ENCODE measurements at regions not wholly inside any gene's neighbourhood (a gene's known extent, or its start where the extent isn't known, plus 50 kb on each side); places are given as distances from the start of the nearest gene placed in this dataset.

DNA sequence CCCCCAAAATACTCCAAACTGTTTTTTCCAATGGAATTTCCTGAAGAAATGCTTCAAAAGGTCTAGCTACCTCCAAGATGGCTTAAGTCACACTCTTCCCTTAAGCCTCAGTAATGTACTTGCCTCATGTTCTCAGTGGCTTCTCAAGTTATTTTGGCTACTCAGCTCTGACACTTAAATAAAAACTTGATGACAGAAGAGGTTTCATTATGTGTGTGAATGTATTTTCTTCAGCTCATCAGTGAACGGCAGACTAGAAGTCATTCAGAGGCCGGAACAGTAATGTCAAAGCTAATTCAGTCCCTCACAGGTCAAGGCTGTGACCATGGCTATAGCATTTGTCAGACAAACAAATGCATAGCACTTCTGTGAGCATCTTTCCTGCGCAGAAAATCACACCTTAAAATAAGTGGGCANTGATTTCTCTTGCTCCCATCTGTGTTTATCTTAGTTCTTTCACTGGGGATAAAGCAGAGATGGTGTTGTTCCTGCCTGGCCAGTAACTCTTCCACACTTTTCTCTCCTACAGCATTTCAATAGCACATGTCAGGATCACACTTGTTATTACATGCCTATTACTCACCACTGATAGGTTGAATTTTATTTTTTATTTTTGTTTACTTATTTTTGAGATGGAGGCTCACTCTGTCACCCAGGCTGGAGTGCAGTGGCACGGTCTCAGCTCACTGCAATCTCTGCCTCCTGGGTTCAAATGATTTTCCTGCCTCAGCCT lies 68.5 kb upstream of the PLCL2 start:
- Histone ChIP-seq H3K27me3 (ENCODE audit: low read depth) (no peaks in the 10 kb centered on the region), H3K27ac (no peak overlapping the region), H3K36me3 (no peaks in the 10 kb centered on the region), H3K4me3 (no peak overlapping the region), H3K9me3 (no peaks in the 10 kb centered on the region), H3K4me1 (no peaks in the 10 kb centered on the region)
- TF ChIP-seq, protein P1, sequence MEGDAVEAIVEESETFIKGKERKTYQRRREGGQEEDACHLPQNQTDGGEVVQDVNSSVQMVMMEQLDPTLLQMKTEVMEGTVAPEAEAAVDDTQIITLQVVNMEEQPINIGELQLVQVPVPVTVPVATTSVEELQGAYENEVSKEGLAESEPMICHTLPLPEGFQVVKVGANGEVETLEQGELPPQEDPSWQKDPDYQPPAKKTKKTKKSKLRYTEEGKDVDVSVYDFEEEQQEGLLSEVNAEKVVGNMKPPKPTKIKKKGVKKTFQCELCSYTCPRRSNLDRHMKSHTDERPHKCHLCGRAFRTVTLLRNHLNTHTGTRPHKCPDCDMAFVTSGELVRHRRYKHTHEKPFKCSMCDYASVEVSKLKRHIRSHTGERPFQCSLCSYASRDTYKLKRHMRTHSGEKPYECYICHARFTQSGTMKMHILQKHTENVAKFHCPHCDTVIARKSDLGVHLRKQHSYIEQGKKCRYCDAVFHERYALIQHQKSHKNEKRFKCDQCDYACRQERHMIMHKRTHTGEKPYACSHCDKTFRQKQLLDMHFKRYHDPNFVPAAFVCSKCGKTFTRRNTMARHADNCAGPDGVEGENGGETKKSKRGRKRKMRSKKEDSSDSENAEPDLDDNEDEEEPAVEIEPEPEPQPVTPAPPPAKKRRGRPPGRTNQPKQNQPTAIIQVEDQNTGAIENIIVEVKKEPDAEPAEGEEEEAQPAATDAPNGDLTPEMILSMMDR (IDR thresholded peaks at IDR 0.05), result no peak
- ATAC-seq (no peak), DNase-seq (no peak)
- intact Hi-C loops (cut with DNase I), result no loop called here

DNA sequence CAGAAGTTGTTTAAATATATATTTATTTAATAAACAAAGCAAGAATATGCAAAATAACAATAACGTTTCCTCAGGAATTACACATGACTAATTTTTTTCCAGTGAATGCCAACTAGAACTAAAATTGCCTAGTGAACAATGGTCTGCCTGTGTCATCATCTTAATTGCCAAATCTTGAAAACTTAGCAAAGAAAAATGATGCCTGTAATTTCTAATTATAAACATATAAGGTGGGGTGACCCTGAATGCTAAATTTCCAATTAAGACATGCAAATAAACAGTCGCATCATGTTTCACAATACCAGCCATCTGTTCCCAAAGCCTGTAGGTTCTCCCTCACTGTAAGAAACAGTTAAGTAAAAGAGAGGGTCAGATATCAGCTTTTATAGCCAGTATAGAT lies 67.6 kb upstream of the PLCL2 start:
- Histone ChIP-seq H3K27me3 (ENCODE audit: low read depth) (no peaks in the 10 kb centered on the region), H3K36me3 (no peaks in the 10 kb centered on the region), H3K27ac (no peak overlapping the region), H3K9me3 (no peaks in the 10 kb centered on the region), H3K4me1 (no peaks in the 10 kb centered on the region), H3K4me3 (no peak overlapping the region)
- DNase-seq, result no peak
- ATAC-seq, result no peak
- intact Hi-C loops (cut with DNase I), result no loop called here
- TF ChIP-seq, protein P1 (IDR thresholded peaks at IDR 0.05), result no peak

DNA sequence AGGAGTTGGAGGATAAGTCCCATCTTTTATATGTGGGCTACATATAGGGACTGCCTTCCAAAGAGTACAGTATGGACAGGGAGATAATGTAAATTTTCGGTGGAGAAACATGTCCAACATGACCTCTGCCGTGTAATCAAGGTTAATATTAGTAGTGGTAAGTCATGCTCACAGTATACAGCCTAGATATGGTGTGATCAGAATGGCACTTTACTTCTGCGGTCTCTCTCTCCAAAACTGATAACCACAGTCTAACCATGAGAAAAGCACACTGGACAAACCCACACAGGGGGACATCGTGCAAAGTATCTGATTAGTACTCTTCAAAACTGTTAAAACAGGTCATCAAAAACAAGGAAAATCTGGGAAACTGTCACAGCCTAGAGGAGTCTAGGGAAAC lies 66.6 kb upstream of the PLCL2 start:
- no peak for ATAC-seq
- Histone ChIP-seq H3K27me3 (ENCODE audit: low read depth) (no peaks in the 10 kb centered on the region), H3K36me3 (no peaks in the 10 kb centered on the region), H3K4me1 (no peaks in the 10 kb centered on the region), H3K27ac (no peak overlapping the region), H3K9me3 (no peaks in the 10 kb centered on the region), H3K4me3 (no peak overlapping the region)
- intact Hi-C loops (cut with DNase I), result no loop called here
- TF ChIP-seq, protein P1 (IDR thresholded peaks at IDR 0.05), result no peak
- no peak for DNase-seq

DNA sequence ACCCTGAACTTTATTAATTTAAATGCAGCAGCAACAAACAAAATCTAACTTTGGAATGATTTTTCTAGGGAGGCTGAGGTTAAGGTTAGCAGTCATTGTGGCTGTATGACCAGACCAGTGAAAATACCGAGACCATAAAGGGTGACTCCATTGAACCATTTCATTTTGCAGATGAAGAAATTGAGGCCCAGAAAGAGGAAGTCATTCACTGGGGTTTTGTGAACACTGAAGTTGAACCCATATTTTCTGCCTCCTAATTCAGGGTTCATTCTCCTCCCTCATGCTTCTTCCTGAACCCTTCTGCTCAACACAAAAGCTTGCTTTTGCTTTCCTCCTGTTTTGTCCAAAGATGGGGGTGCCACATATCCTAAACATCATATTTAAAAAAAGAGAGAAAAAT lies 65.8 kb upstream of the PLCL2 start:
- intact Hi-C loops (cut with DNase I), result no loop called here
- Histone ChIP-seq H3K9me3 (no peaks in the 10 kb centered on the region), H3K27ac (no peak overlapping the region), H3K4me3 (no peak overlapping the region), H3K4me1 (no peaks in the 10 kb centered on the region), H3K27me3 (ENCODE audit: low read depth) (no peaks in the 10 kb centered on the region), H3K36me3 (no peaks in the 10 kb centered on the region)
- ATAC-seq (no peak), DNase-seq (no peak)
- TF ChIP-seq, protein P1 (IDR thresholded peaks at IDR 0.05), result no peak

DNA sequence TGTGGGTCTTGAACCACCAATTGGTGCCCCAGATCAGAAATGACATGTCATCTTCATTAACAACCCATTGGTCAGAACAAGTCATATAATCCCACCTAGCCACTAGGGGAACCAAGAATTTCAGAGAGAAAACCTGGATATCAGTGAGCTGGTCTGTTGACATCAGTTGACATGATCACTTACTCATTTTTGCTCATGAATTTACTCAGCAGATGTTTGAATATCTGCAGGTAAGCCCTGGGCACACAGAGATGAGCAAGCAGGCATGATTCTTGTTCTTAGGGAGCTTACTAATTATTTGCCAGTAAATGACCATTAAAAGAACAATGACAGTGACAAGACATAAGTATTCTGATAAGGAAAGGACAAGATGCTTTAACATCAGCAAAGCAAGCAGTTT lies 64.3 kb upstream of the PLCL2 start:
- no peaks in the 10 kb centered on the region for H3K27me3 ChIP-seq (ENCODE audit: low read depth)
- TF ChIP-seq, protein P1 (IDR thresholded peaks at IDR 0.05), result no peak
- H3K4me3 ChIP-seq, result no peak overlapping the region
- intact Hi-C loops (cut with DNase I), result no loop called here
- no peak for ATAC-seq
- H3K27ac ChIP-seq, result no peak overlapping the region
- H3K9me3 ChIP-seq, result no peaks in the 10 kb centered on the region
- DNase-seq, result no peak
- H3K4me1 ChIP-seq, result no peaks in the 10 kb centered on the region
- H3K36me3 ChIP-seq, result no peaks in the 10 kb centered on the region

Data from lower lobe of right lung (tissue), 2 donors.